ENCODE measurements at regions not wholly inside any gene's neighbourhood (a gene's known extent, or its start where the extent isn't known, plus 50 kb on each side); places are given as distances from the start of the nearest gene placed in this dataset.

- peaks cover 14 to 22% of the 10 kb centered on the region in 2 donors for H3K4me1 ChIP-seq (replicated peaks in 1 of 2)
- DNase-seq: peak in 6 of 7 donors; percentile 41 to 86 (median 62)
- TF ChIP-seq CTCF (IDR thresholded peaks at IDR 0.05) (no peak), POLR2A (IDR thresholded peaks at IDR 0.05) (no peak)
- peak overlapping the region; percentile 41 to 91 (median 79) for H3K27ac ChIP-seq
- H3K4me3 ChIP-seq: no peak overlapping the region
- WGBS, 4 donors: 37 to 52% (median 39%) methylated on average over 9 to 10 of the region's 10 CpGs
- no peaks in the 10 kb centered on the region for H3K27me3 ChIP-seq
- no peaks in the 10 kb centered on the region for H3K36me3 ChIP-seq (replicated peaks in 1 of 2)
- intact Hi-C loops (cut with DNase I): no loop called here
- no peaks in the 10 kb centered on the region for H3K9me3 ChIP-seq (replicated peaks in 1 of 3)
These were observed 152.8 kb upstream of the PARP11 start for GRCh38 chr12:4026020-4026358.

- H3K9me3 ChIP-seq (replicated peaks in 1 of 3): no peaks in the 10 kb centered on the region
- H3K4me3 ChIP-seq: no peak overlapping the region
- no peaks in the 10 kb centered on the region for H3K27me3 ChIP-seq
- 39 to 48% (median 45%) methylated on average over 19 to 20 of the region's 20 CpGs for WGBS, 4 donors
- intact Hi-C loops (cut with DNase I): no loop called here
- H3K4me1 ChIP-seq (replicated peaks in 1 of 2): peaks cover 14 to 22% of the 10 kb centered on the region in 2 donors
- peak; percentile 52 to 86 (median 72) for DNase-seq
- peak overlapping the region; percentile 41 to 91 (median 79) for H3K27ac ChIP-seq
- TF ChIP-seq CTCF (IDR thresholded peaks at IDR 0.05) (no peak), POLR2A (IDR thresholded peaks at IDR 0.05) (no peak)
- H3K36me3 ChIP-seq (replicated peaks in 1 of 2): no peaks in the 10 kb centered on the region
These were observed 152.2 kb upstream of the PARP11 start for GRCh38 chr12:4025181-4026019.

- intact Hi-C loops (cut with DNase I): no loop called here
- Histone ChIP-seq H3K9me3 (replicated peaks in 1 of 3) (no peaks in the 10 kb centered on the region), H3K4me3 (no peak overlapping the region), H3K27ac (peak overlapping the region in 3 of 5 donors; percentile 79 to 91 (median 86)), H3K4me1 (replicated peaks in 1 of 2) (peaks cover 14 to 22% of the 10 kb centered on the region in 2 donors), H3K36me3 (replicated peaks in 1 of 2) (no peaks in the 10 kb centered on the region), H3K27me3 (no peaks in the 10 kb centered on the region)
- peak in 3 of 7 donors; percentile 38 to 56 (median 54) for DNase-seq
- TF ChIP-seq POLR2A (IDR thresholded peaks at IDR 0.05): no peak
- no peak for TF ChIP-seq CTCF (IDR thresholded peaks at IDR 0.05)
- 51 to 60% (median 59%) methylated on average over 6 to 7 of the region's 7 CpGs for WGBS, 4 donors
These were observed 151.5 kb upstream of the PARP11 start for GRCh38 chr12:4024701-4025100.

GRCh38 chr12:4015225-4016091, 142.3 kb upstream of the PARP11 start:
- Histone ChIP-seq H3K27ac (peak overlapping the region in 4 of 5 donors; percentile 39 to 83 (median 62)), H3K4me1 (replicated peaks in 1 of 2) (peaks cover 15 to 20% of the 10 kb centered on the region in 2 donors), H3K36me3 (replicated peaks in 1 of 2) (no peaks in the 10 kb centered on the region), H3K27me3 (no peaks in the 10 kb centered on the region), H3K4me3 (no peak overlapping the region), H3K9me3 (replicated peaks in 1 of 3) (no peaks in the 10 kb centered on the region)
- DNase-seq: peak; percentile 72 to 93 (median 91)
- intact Hi-C loops (cut with DNase I): no loop called here
- TF ChIP-seq POLR2A (IDR thresholded peaks at IDR 0.05) (no peak), CTCF (IDR thresholded peaks at IDR 0.05) (no peak)
- WGBS, 4 donors: 42 to 46% (median 44%) methylated on average over 11 to 12 of the region's 12 CpGs
